ENCODE measurements at regions not wholly inside any gene's neighbourhood (a gene's known extent, or its start where the extent isn't known, plus 50 kb on each side); places are given as distances from the start of the nearest gene placed in this dataset.
A peak's percentile ranks its signal among the peaks of the same experiment; 100 is the strongest.

- Histone ChIP-seq H3K79me1 (ENCODE audit: insufficient read depth, low read depth, low read length, poor library complexity, severe bottlenecking) (no peaks in the 10 kb centered on the region), H3K18ac (ENCODE audit: insufficient read length, low read depth, low read length) (no peak overlapping the region), H3K14ac (ENCODE audit: insufficient read depth, low read length) (no peak overlapping the region), H2BK120ac (ENCODE audit: low read depth, low read length, poor library complexity, severe bottlenecking) (no peak overlapping the region), H3K4me1 (ENCODE audit: insufficient read depth, low read length) (no peaks in the 10 kb centered on the region), H3K4ac (ENCODE audit: low read depth, low read length) (no peak overlapping the region), H3K56ac (ENCODE audit: insufficient read length, low read depth, low read length) (no peak overlapping the region), H4K8ac (replicated peaks; ENCODE audit: insufficient read length, low read depth, low read length) (no peak overlapping the region), H3K79me2 (ENCODE audit: insufficient read depth, low read length) (no peaks in the 10 kb centered on the region), H2BK5ac (ENCODE audit: insufficient read length, low read length) (no peak overlapping the region), H3K9ac (ENCODE audit: extremely low read depth, insufficient read length, low read length) (no peak overlapping the region), H3T11ph (ENCODE audit: low read length) (no peak overlapping the region), H2BK20ac (ENCODE audit: low read depth, low read length, poor library complexity, severe bottlenecking) (no peak overlapping the region), H2BK15ac (ENCODE audit: low read depth, low read length) (no peak overlapping the region), H3K23me2 (ENCODE audit: insufficient read length, low read depth, low read length, poor library complexity, severe bottlenecking) (no peaks in the 10 kb centered on the region), H3K27ac (ENCODE audit: insufficient read length, low read depth, low read length) (no peak overlapping the region), H3K9me3 (ENCODE audit: control insufficient read depth, low read depth, low read length) (no peaks in the 10 kb centered on the region), H2AFZ (ENCODE audit: low read length) (no peak overlapping the region), H4K91ac (ENCODE audit: insufficient read length, low read depth, low read length) (no peak overlapping the region), H4K5ac (ENCODE audit: insufficient read length, low read depth, low read length) (no peak overlapping the region), H3K27me3 (ENCODE audit: insufficient read depth, low read length) (peaks cover 8% of the 10 kb centered on the region; the same call in 1 of the 2 replicates), H4K20me1 (ENCODE audit: control insufficient read depth, insufficient read depth, insufficient read length) (no peaks in the 10 kb centered on the region), H2AK5ac (ENCODE audit: insufficient read length, low read length) (no peak overlapping the region), H3K4me2 (ENCODE audit: insufficient read depth, insufficient read length, low read length) (no peak overlapping the region), H3K23ac (ENCODE audit: insufficient read length, low read depth, low read length) (no peak overlapping the region), H2BK12ac (ENCODE audit: insufficient read length, low read depth, low read length) (no peak overlapping the region)
- DNase-seq, result peak; percentile 79
- Mint-ChIP-seq H3K4me3 (no peak overlapping the region), H3K27ac (no peak overlapping the region), H3K27me3 (ENCODE audit: low read depth) (peaks cover 95% of the 10 kb centered on the region), H3K9me3 (no peaks in the 10 kb centered on the region), H3K36me3 (ENCODE audit: insufficient read depth in 1 of 3, low read depth in 3 of 3) (no peaks in the 10 kb centered on the region), H3K4me1 (0 out of 4 replicates have a peak, but pooled peaks cover 0 to 2% of the 10 kb centered on the region in 2 experiments)
- peak; percentile 90 for TF ChIP-seq CTCF (conservative IDR thresholded peaks at IDR 0.05)
- WGBS (ENCODE audit: extremely low coverage, insufficient read length, low lambda C conversion rate), result no CpG with 5 or more reads among the region's 9 CpGs
Measured at GRCh38 chr22:22787786-22788459, 99.7 kb upstream of the IGLL5 start.
